HG03575 (cell line): ENCODE measurements at regions not wholly inside any gene's neighbourhood (a gene's known extent, or its start where the extent isn't known, plus 50 kb on each side); places are given as distances from the start of the nearest gene placed in this dataset.

Source experiments
- ATAC-seq: cut with Tn5 transposase; IDR thresholded peaks from one replicate; pipeline ENCODE4 v1.9.1; 2021; ENCODE audit not compliant: unreplicated experiment, insufficient number of reproducible peaks, low FRiP score; ENCODE audit errors: extremely low read depth

DNA sequence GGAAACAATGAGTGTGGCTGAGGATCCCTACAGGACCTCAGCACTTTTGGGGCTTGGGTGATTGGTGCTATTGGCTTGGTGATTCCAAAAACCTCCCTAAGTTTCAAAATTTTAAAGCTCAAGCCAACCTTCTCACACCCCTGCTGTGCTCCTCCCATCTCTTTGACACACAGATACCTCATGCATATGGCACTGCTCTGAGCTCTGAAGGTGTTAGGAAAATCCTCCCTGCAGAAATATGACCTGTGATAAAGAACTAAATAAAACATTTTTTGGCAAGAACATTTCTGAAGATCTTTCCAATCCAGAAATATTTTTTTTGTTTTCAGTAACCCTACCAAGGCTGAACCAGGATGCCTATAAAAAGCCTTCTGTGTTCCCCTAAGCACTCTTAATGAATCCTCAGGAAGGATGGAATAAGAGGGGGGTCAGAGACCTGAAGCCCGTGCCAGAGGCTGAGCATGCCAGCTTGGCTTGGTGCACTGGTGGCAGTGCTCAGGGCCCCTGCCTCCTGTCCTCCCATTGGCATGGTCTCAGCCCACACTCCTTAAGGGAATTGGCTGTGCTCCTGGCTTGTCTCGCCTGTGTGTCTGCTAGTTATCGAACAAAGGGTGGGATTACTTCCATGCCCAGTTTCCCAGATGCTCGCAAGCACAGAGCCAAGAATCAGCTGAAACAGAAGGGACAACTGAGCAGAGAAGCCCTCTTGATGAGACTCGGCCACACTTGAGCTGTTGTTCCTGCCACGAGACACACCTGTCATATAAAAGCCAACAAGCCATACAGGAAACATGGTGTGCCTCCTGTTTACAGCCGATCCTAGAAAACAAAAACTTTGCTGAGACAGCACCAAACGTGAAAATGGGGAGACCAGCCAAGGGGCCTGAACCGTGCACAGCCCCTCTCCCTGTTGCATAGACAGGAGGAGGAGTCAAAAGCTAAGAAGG lies 132.7 kb upstream of the EEA1 start:
- no peak for ATAC-seq

DNA sequence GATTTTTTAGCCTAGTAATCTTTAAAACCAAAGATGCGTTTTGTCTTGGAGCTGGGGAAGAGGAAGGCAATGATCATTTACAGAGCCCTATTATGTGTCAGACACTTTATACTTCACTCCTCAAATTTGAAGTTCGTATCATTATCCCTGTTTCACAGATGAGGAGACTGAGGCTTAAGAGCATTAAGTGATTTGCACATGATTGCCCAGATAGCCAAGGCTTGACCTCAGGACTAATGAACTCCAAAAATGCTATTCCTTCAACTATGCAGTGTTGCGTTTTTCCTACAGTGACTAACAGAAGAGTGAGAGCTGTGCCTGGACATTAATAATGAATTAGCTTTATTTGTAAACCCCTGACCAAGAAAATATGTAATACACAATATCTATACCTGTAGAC lies 136.8 kb upstream of the EEA1 start:
- ATAC-seq = no peak

DNA sequence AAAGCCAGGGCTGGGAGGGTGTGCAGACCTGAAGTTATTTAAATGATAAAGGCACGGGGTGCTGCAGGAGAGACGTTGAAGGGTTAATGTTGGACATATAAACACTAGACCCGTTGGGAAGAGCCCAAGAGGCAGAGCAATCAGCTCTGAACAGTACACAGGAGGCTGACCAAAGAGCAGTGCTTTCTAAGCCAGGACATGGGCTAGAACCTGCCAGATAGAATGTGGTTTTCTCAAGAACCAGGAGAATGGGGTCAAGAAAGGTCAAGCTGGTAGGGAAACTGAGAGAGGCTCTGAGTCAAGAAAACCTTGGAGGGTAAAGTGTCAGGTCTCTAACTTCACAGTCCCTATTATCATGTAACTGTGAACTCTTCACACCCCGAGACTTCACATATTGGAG lies 143.2 kb upstream of the EEA1 start:
- ATAC-seq = no peak

DNA sequence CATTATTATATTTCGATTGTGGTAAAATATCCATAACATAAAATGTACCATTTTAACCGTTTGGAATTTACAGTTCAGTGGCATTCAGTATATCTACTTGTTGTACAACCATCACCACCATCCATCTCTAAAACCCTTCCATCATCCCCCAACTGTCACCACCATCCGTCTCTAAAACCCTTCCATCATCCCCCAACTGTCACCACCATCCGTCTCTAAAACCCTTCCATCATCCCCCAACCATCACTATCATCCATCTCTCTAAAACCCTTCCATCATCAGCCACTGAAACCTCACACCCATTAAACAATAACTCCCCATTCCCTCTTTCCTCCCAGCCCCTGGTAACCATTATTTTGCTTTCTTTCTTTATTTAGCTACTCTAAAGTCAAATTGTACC lies 144.2 kb upstream of the EEA1 start:
- no peak for ATAC-seq

DNA sequence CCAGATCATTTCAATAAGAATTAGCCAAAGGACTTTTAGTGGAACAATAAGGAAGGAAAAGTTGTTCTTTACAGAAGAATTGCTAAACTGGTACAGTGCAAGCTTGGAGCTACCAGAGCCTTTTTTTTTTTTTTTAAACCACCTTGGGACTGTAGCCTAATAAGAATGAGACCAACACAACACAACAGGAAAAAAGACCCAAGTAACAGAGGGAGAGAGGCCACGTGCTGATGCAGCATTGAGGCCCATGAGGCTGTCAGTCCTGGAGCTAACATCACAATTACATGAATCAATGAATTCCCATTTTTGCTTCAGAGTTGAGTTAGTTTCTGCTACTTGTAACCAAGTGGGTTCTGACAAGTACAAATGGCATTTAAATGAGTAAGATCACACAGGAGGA lies 149.0 kb upstream of the EEA1 start:
- no peak for ATAC-seq

DNA sequence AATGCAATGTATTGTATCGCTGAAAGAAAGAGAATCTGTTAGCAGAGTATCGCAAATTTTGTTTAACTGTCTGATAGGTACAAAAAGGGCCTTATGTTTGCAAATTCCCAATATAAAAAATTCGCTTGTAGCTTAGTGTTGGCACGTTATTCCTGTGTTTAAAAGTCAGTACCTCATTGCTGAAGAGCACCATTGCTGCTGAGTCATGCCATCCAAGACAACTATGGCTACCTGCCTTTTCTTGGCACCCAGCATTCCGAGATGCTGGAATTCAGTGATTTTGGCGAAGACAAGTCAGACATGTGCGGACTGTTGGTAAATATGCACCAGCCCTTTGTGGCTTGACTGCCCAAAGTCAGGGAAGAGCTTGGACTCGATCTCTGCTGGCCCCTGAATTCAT lies 149.5 kb upstream of the EEA1 start:
- no peak for ATAC-seq

DNA sequence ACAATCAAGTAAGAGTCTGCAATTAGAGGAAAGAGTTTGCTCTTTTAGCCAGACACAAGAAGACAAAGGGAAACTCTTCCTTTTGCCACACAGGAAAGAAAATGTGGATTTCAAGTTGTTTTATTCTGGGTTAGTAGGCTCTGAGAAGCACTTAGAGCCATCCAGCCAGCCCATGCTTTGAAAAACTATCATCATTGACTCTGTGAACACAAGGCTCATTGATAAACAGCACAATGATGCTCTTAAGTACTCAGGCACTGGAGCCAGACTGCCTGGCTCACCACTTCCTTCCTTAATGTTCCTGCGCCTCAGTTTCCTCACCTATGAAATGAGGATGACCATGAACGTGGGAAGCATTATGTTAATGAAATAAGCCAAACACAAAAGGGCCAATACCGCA lies 150.2 kb upstream of the EEA1 start:
- ATAC-seq = no peak

DNA sequence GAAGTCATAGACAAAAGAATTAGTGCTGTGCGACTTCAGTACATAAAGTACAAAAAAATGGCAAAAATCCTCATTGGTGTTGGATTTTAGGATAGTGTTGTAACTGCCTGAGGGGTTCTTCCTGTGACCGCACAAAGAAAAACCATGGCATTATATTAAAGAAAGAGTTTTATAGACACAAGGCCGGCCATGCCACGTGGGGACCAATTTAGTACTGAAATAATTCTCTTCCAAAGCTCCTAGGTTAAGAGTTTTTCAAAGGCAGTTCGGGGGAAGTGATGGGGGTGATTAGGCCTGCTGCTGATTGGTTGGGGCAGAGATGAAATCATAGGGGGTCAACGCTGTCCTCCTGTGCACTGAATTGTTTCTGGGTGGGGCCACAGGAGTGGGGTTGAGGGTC lies 150.9 kb upstream of the EEA1 start:
- ATAC-seq = no peak

DNA sequence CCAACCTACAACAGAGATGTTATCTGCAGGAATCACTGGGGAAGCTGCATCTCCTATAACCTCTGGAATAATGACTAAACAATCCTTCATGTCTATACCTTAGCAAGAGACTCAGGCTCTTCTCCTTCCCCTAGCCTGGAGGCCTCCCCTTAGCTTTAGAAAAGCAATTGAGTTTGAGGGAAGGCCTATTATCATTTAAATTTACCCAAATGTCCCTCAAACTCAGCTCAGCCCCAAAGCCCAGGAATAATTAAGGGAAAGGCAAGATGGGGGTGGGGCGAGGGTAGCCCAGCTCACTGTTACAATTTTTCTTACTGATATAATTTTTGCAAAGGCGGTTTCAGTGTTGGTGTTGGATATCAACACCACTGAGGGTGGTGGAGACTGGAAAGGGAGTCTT lies 151.4 kb upstream of the EEA1 start:
- no peak for ATAC-seq

DNA sequence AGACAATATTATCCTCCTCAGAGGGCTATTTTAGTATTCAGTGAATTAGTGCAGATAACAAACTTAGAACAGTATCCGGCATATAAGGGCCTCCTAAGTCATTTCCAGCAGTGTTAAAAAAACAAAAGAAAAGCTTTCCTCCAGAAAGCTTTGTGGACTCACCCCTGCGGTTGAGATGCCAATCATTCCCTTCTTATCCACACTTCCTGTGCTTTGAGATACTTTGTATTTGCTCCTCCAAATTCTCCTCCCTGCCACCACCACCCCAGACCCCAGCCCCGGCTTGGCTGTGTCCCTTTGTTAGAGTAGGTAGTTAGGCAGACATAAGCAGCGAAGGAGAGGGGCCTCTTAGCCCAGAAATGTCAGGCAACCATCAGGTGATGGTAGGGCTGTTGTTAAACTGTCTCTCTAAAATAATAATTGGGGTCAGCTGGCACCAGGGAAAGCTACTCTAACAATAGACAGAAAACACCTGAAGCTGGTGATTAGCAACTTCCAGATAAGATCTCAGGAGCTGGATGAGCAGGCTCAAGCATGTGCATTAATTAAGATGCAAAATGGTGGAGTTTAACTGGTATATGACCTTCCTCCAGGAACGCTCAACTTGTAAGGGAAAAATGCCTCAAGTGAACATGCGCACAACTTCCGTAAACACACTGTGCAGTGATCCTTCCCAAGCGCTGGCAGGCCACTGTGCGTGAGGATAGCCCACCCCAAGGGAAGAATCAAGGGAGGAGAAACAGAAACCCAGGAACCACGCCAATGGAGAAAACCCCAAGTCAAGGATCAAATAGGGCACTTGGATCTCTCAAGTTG lies 152.1 kb upstream of the EEA1 start:
- ATAC-seq = no peak

DNA sequence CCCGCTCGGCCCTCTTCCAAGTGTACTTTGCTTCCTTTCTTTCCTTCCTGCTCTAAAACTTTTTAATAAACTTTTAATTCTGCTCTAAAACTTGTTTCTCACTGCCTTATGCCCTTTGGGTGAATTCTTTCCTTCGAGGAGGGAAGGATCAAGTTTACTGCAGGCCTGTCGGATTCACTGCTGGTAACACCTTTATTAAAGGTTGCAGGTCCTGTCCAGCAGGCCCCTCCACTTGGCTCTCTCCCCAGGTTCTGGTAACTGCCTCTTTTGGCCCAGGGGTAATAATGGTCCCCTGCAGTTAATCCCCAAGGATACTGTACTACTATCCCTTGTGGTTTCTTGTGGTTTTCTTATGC lies 152.7 kb upstream of the EEA1 start:
- no peak for ATAC-seq

DNA sequence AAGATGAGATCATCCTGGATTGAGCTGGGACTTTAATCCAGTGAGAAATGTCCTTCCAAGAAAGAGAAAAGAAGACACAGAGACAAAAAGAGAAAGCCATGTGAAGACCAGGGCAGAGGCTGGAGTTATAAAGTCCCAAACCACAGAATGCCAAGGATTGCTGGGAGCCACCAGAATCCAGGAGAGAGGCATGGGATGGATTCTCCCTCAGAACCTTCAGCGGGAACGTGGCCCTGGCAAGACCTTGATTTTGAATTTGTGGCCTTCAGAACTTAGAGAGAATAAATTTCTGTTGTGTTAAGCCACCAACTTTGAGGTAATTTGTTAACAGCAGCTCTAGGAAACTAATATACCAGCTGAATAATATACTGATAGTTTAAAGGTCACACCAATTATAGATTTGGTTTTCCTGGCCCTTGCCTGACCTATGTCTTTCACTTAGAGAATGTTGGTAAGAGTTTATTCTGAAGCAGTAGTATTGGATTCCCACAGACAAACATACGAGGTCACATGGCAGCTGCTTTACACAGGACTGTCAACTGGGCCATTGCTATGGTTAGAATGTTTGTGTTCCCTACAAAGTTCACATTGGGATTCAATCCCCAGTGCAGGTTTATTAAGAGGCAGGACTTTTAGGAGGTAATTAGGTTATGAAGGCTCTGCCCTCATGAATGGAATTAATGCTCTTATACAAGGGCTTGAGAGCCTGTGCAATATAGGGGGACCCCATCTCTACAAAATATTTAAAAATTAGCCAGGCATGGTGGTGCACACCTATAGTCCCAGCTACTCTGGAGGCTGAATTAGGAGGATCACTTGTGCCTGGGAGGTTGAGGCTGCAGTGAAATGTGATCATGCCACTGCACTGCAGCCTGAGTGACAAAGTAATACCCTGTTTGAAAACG lies 156.5 kb upstream of the EEA1 start:
- ATAC-seq = no peak

DNA sequence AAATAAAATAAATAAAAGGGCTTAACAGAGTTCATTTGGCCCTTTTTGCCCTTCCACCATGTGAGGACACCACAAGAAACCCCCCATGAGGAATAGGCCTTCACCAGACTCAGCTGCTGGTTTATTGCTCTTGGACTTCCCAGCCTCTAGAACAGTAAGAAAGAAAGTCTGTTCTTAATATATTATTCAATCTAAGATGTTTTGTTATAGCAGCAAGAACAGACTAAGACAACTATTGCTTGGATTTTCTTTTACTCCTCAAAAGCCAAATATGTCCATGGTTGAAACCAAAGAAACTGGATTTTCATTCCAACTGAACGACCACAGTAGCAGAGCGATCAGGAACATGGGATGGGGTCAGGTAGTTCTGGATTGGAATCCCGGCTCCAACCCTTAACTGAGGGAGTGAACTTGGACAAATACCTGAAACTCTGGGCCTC lies 157.2 kb upstream of the EEA1 start:
- ATAC-seq = no peak

DNA sequence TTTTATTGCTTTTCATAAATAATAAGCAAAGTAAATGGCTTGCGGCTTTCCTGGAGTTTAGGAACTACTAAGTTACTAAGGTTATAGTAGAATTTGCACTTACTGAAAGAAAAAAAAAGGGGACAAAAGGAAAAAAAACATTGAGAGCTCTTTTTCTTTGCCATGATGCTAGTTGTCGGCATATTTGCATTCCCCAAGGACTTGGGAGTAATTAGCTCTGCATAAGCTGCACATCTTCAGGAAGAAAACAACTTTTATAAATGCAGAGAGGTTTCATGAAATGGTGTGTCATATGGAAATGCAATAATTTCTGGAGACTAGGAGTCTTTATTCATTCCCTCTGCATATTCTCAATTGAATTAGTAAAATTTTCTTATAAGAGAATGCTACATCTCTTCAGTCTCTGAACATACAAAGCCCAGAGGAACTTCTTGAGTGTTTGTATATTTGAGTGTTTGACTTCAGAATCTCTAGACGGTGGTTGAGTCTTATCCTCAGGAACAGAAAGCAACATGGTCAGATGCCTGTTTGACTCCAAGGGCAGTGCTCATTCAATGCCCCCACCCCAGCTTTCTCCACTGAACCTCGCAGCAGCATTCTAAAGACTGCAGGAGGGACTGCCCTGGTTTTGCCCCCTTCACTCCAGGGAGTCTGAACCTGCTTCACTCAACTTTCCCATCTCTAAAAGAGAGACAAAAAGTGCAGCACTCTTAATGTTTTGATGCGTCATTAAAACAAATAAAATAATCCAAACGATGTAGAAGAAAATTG lies 158.9 kb upstream of the EEA1 start:
- ATAC-seq = no peak

DNA sequence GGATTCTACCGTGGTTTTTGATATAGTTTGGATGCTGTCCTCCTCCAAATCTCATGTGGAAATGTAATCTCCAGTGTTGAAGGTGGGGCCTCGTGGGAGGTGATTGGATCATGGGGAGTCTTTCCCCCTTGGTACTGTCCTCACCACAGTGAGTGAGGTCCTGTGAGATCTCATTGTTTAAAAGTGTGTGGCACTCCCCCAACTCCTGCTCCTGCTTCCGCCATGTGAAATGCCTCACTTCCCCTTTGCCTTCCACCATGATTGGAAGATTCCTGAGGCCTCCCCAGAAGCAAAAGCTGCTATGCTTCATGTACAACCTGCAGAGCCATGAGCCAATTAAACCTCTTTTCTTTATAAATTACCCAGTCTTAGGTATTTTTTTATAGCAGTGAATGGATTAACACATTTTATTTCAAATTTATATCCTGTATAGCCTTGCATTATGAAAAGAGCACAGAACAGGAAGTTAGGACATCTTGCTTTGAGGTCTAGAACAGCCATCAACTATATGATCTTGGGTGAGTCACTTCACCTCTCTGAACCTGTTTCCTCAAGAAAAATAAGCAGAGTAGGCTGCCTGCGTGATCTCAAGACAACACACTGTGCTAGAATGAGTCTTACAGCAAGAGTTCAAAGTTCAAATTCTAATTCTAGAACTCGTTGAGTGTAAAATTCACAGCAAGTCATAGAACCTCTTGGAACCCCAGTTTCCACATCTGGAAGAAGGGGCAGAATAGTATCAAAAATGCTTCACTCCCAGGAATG lies 160.9 kb upstream of the EEA1 start:
- ATAC-seq = no peak

DNA sequence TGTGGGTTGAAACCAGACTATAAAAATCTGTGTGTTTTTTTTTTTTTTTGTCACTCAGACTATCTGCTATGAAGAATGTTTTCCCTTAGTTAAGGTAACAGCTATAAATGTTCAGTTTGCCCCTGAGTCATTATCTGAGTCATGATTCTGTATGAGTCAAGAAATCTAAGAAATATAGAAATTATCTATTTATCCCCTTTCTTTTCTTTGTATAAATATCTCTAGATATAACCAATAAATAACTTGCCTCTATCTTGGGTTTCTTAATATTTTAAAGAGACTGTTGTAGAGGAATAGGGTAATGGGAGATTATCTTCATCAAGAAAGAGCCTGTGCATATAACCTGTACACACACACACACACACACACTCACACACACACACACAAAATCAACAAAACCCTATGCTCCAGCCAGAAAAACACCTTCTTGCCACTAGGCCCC lies 161.7 kb upstream of the EEA1 start:
- ATAC-seq = no peak

DNA sequence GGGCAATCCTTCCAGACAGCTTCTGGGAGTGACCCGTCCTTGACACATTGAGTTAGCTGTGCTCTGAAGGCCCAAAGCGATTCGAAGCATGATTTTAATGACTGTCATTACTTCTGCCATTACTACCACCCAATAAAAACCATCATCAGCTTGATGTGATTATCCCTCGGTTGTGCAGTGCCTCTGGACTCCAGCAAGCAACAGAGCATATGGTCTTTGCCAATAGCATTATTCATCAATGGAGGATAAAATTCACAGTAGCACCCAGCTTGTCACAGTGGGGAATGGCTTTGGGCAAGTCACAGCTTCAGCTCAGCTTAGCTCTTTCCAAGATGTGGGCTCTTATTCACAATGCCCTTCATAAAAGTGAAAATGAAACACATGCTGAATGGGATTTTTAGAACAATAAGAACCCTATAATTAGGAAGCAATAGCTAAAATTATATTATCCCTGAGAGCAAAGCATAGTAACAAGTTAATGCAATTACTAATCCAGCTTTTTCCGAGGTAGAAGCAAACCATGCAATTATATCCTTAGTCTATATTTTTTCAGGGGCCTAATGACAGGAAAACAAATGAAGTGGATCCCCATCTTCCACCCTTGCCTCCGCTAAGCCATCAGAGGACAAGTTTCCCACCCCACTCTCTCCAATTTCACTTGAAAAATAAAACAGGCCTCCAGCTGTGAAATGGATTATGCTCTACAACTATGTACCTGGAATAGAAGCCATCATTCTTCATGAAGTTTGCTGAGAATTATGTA lies 163.0 kb upstream of the EEA1 start:
- ATAC-seq = no peak
